Activated naive CD4-positive, alpha-beta T cell treated with anti-CD3 and anti-CD28 coated beads, Interleukin-2, amount 10 ng/mL, durations not matched to agents 7 days and 5 days (primary cell): ENCODE measurements at regions not wholly inside any gene's neighbourhood (a gene's known extent, or its start where the extent isn't known, plus 50 kb on each side); places are given as distances from the start of the nearest gene placed in this dataset.

ENCODE experiments used
- CTCF ChIA-PET: fragments of 350-600 bp; sonication (Branson Sonifier 250); formaldehyde crosslinking; loops from one replicate; lab custom pipeline; 2021; ENCODE audit warnings: antibody characterized with exemption; lab: Charles Lee
- DNase-seq: peaks from one replicate; pipeline ENCODE4 v3.0.0-alpha.2; 2020
- H3K27ac Mint-ChIP-seq: one replicate; pipeline ENCODE4 v1.8.0; 2021; ENCODE audit warnings: mild to moderate bottlenecking, moderate library complexity, mixed read lengths
- H3K27me3 Mint-ChIP-seq: one replicate; pipeline ENCODE4 v1.8.0; 2021; ENCODE audit warnings: mild to moderate bottlenecking, mixed read lengths
- H3K36me3 Mint-ChIP-seq: one replicate; pipeline ENCODE4 v1.8.0; 2021; ENCODE audit warnings: mixed read lengths
- H3K4me1 Mint-ChIP-seq: one replicate; pipeline ENCODE4 v1.8.0; 2021; ENCODE audit warnings: mixed read lengths
- H3K4me3 Mint-ChIP-seq: one replicate; pipeline ENCODE4 v1.8.0; 2021; ENCODE audit warnings: mild to moderate bottlenecking, moderate library complexity, mixed read lengths
- H3K9me3 Mint-ChIP-seq: one replicate; pipeline ENCODE4 v1.8.0; 2021; ENCODE audit warnings: mixed read lengths

GRCh38 chr9:115254287-115255180 is 136.6 kb upstream of the TNC start:
- DNase-seq, result no peak
- H3K36me3 Mint-ChIP-seq, result no peaks in the 10 kb centered on the region
- CTCF ChIA-PET, result no interaction called here
- H3K4me3 Mint-ChIP-seq, result no peak overlapping the region
- H3K27me3 Mint-ChIP-seq, result peaks cover 3% of the 10 kb centered on the region
- H3K27ac Mint-ChIP-seq, result no peak overlapping the region
- H3K9me3 Mint-ChIP-seq, result no peaks in the 10 kb centered on the region
- H3K4me1 Mint-ChIP-seq, result no peaks in the 10 kb centered on the region

GRCh38 chr9:115261656-115262081 is 143.7 kb upstream of the TNC start:
- no peak overlapping the region for H3K4me3 Mint-ChIP-seq
- H3K27me3 Mint-ChIP-seq, result peaks cover 3% of the 10 kb centered on the region
- no peaks in the 10 kb centered on the region for H3K36me3 Mint-ChIP-seq
- no peak overlapping the region for H3K27ac Mint-ChIP-seq
- H3K9me3 Mint-ChIP-seq, result no peaks in the 10 kb centered on the region
- no peaks in the 10 kb centered on the region for H3K4me1 Mint-ChIP-seq
- DNase-seq, result no peak
- CTCF ChIA-PET, result no interaction called here

GRCh38 chr9:115262477-115262876 is 144.5 kb upstream of the TNC start:
- no peaks in the 10 kb centered on the region for H3K9me3 Mint-ChIP-seq
- no peak overlapping the region for H3K27ac Mint-ChIP-seq
- H3K27me3 Mint-ChIP-seq, result peaks cover 3% of the 10 kb centered on the region
- no peaks in the 10 kb centered on the region for H3K4me1 Mint-ChIP-seq
- CTCF ChIA-PET, result no interaction called here
- H3K36me3 Mint-ChIP-seq, result no peaks in the 10 kb centered on the region
- no peak overlapping the region for H3K4me3 Mint-ChIP-seq
- no peak for DNase-seq

DNA sequence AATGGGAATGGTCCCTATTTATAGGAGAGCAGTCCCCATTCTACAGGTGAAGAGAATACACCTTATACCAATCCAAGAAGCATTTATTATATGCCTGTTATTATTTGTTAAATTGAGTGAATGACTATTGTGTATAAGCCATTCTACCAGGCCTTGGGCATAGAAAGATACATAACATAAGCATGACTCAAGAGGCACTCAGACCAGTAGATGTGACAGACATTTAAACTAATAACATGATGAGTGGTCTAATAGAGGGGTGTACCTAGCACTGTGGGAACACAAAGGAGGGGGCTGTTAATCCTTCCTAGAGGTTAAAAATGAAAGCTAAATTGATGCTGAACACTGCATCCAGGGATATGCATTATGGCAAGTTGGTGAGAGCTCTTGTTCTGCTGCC is 145.0 kb upstream of the TNC start:
- Mint-ChIP-seq H3K4me1 (no peaks in the 10 kb centered on the region), H3K27me3 (peaks cover 3% of the 10 kb centered on the region), H3K36me3 (no peaks in the 10 kb centered on the region), H3K9me3 (no peaks in the 10 kb centered on the region), H3K27ac (no peak overlapping the region), H3K4me3 (no peak overlapping the region)
- CTCF ChIA-PET, result no interaction called here
- no peak for DNase-seq

GRCh38 chr9:115263371-115264075 is 145.6 kb upstream of the TNC start:
- CTCF ChIA-PET, result interaction anchor here (0.6 kb wide), 1 partner anchor 822 kb away, joined by 3 read pairs; no protein-coding TSS in a partner anchor
- Mint-ChIP-seq H3K4me1 (no peaks in the 10 kb centered on the region), H3K4me3 (no peak overlapping the region), H3K27ac (no peak overlapping the region), H3K27me3 (peaks cover 3% of the 10 kb centered on the region), H3K9me3 (no peaks in the 10 kb centered on the region), H3K36me3 (no peaks in the 10 kb centered on the region)
- DNase-seq, result no peak

GRCh38 chr9:115264313-115264712 is 146.4 kb upstream of the TNC start:
- Mint-ChIP-seq H3K27ac (no peak overlapping the region), H3K4me1 (no peaks in the 10 kb centered on the region), H3K9me3 (no peaks in the 10 kb centered on the region), H3K4me3 (no peak overlapping the region), H3K27me3 (peaks cover 3% of the 10 kb centered on the region), H3K36me3 (no peaks in the 10 kb centered on the region)
- CTCF ChIA-PET, result no interaction called here
- no peak for DNase-seq

DNA sequence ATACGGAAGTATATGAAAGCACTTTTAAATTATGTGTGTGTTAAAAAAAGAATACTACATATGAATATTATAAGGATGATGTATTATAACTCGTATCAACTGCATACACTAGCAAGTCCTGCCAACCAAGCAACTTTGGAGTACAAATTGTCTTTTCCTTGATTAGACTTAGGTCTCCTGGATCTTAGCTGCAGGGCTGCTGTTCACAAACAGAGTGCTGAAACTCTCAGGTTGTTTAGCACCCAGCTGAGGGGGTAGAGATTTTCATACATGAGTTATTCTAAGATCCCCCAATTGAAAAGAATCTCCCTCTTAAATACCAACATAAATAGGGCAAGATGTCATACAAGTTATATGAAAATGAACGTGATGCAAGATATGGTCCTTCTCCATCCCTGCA is 149.8 kb upstream of the TNC start:
- Mint-ChIP-seq H3K4me1 (no peaks in the 10 kb centered on the region), H3K36me3 (no peaks in the 10 kb centered on the region), H3K9me3 (no peaks in the 10 kb centered on the region), H3K27ac (no peak overlapping the region), H3K27me3 (peaks cover 3% of the 10 kb centered on the region), H3K4me3 (no peak overlapping the region)
- DNase-seq, result no peak
- CTCF ChIA-PET, result no interaction called here

GRCh38 chr9:115275753-115276152 is 157.8 kb upstream of the TNC start:
- CTCF ChIA-PET, result no interaction called here
- Mint-ChIP-seq H3K4me3 (no peak overlapping the region), H3K36me3 (no peaks in the 10 kb centered on the region), H3K27me3 (peaks cover 12% of the 10 kb centered on the region), H3K4me1 (no peaks in the 10 kb centered on the region), H3K27ac (no peak overlapping the region), H3K9me3 (no peaks in the 10 kb centered on the region)
- DNase-seq, result no peak

- DNase-seq, result no peak
- peaks cover 12% of the 10 kb centered on the region for H3K27me3 Mint-ChIP-seq
- CTCF ChIA-PET, result no interaction called here
- no peak overlapping the region for H3K27ac Mint-ChIP-seq
- H3K4me1 Mint-ChIP-seq, result no peaks in the 10 kb centered on the region
- H3K4me3 Mint-ChIP-seq, result no peak overlapping the region
- H3K36me3 Mint-ChIP-seq, result no peaks in the 10 kb centered on the region
- no peaks in the 10 kb centered on the region for H3K9me3 Mint-ChIP-seq
Measured at GRCh38 chr9:115276621-115277020, 158.7 kb upstream of the TNC start.

DNA sequence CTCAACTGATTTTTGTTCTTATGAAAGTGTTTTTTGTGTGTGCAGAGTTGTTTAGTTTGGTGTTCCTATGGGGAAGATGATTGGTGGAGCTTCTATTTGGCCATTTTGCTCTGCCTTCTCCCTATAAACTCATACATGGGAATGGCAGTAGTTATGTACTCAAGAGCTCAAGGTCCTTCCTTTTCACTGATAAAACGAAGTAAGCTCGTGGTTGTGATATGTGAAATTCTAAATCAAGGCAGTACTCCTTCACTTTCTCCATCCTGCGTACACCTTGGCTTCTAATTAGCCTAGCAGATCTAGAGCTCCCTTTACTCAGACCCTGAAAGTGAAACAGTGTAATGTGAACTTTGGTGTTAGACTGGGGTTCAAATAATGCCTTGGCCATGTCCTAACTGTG is 159.3 kb upstream of the TNC start:
- Mint-ChIP-seq H3K4me1 (no peaks in the 10 kb centered on the region), H3K9me3 (no peaks in the 10 kb centered on the region), H3K27ac (no peak overlapping the region), H3K27me3 (peaks cover 12% of the 10 kb centered on the region), H3K36me3 (no peaks in the 10 kb centered on the region), H3K4me3 (no peak overlapping the region)
- no peak for DNase-seq
- CTCF ChIA-PET, result no interaction called here

GRCh38 chr9:115278326-115279035 is 160.5 kb upstream of the TNC start:
- Mint-ChIP-seq H3K36me3 (no peaks in the 10 kb centered on the region), H3K4me1 (no peaks in the 10 kb centered on the region), H3K9me3 (no peaks in the 10 kb centered on the region), H3K27ac (no peak overlapping the region), H3K27me3 (peaks cover 12% of the 10 kb centered on the region), H3K4me3 (no peak overlapping the region)
- DNase-seq, result no peak
- CTCF ChIA-PET, result no interaction called here

GRCh38 chr9:115283395-115283794 is 165.4 kb upstream of the TNC start:
- H3K4me3 Mint-ChIP-seq, result no peak overlapping the region
- CTCF ChIA-PET, result no interaction called here
- no peak overlapping the region for H3K27ac Mint-ChIP-seq
- no peaks in the 10 kb centered on the region for H3K9me3 Mint-ChIP-seq
- DNase-seq, result no peak
- H3K27me3 Mint-ChIP-seq, result peaks cover 1% of the 10 kb centered on the region
- H3K36me3 Mint-ChIP-seq, result no peaks in the 10 kb centered on the region
- H3K4me1 Mint-ChIP-seq, result no peaks in the 10 kb centered on the region

- Mint-ChIP-seq H3K4me1 (no peaks in the 10 kb centered on the region), H3K36me3 (no peaks in the 10 kb centered on the region)
- CTCF ChIA-PET, result no interaction called here
Measured at GRCh38 chr9:115285836-115286235, 167.9 kb upstream of the TNC start.

DNA sequence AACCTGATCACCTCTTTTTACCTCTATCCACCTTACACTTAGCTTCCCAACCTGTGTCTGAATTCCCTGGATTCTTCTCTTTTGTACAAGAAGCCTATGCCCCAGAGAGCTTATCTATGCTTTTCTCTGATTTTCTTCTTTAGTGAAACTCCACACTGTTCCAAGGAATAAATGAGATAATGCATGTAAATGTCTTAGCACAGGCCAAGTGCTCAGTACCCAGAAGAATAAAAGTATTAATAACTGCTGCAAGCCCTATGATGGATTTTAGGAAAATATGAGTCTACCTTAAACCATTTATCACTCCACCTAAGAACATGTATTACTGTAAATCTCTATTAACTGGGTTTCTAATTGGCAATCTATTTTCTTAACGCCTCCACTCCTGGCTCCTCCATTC is 168.5 kb upstream of the TNC start:
- DNase-seq, result no peak
- Mint-ChIP-seq H3K4me3 (no peak overlapping the region), H3K36me3 (no peaks in the 10 kb centered on the region), H3K27me3 (no peaks in the 10 kb centered on the region), H3K27ac (no peak overlapping the region), H3K9me3 (no peaks in the 10 kb centered on the region), H3K4me1 (no peaks in the 10 kb centered on the region)
- CTCF ChIA-PET, result no interaction called here

More at GRCh38 chr9:115285836-115286235, 167.9 kb upstream of the TNC start:
- Mint-ChIP-seq H3K4me3 (no peak overlapping the region), H3K27me3 (no peaks in the 10 kb centered on the region), H3K27ac (no peak overlapping the region), H3K9me3 (no peaks in the 10 kb centered on the region)
- DNase-seq, result no peak
